ENCODE measurements at regions not wholly inside any gene's neighbourhood (a gene's known extent, or its start where the extent isn't known, plus 50 kb on each side); places are given as distances from the start of the nearest gene placed in this dataset.

DNA sequence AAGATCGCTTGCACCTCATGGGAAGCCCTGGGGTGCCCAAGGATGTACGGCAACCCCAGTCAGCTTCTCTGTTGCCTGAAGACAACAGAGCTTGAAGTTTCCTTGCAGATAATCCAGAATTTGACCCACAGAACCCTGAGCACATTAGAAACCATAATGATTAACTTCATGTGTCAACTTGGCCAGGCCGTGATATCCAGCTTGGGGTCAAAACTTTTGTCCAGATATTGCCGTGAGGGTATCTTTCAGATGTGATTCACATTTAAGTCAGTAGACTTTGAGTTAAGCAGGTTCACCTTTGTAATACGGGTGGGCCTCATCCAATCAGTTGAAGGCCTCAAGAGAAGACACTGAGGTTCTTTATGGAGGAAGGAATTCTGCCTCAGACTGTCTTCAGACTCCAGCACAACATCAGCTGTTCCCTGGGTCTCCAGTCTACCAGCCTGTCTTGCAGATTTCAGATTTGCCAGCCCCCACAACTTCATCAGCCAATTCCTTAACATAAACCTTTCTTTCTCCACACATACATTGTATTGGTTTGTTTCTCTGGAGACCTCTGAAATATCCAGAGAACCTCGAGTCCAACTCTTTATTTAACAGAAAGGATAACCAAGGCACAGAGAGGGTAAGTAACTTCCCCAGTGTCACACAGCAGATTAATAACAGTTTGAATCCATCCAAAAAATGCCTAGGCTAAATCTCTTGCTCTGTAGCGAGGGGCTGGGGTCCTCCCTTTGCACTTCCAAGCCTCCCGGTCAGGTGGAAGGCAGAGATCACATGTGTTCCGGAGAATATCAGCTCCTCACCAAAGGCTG is 171.1 kb downstream of the SALL1 start:
- peaks cover 10% of the 10 kb centered on the region for H3K27me3 ChIP-seq (replicated peaks; ENCODE audit: control insufficient read depth, insufficient read depth, low read length)
- no peak overlapping the region for H3K9ac ChIP-seq (ENCODE audit: low read length)
- no peak overlapping the region for H3K4me3 ChIP-seq (ENCODE audit: low read length)
- H3K4me1 ChIP-seq (ENCODE audit: control insufficient read depth, insufficient read depth, low read length): no peaks in the 10 kb centered on the region
- DNase-seq (ENCODE audit: low read depth): no peak
- H3K36me3 ChIP-seq (ENCODE audit: control insufficient read depth, insufficient read depth, low read length, severe bottlenecking): no peaks in the 10 kb centered on the region
- H3K9me3 ChIP-seq (ENCODE audit: control insufficient read depth, low read length): peaks cover 7% of the 10 kb centered on the region

DNA sequence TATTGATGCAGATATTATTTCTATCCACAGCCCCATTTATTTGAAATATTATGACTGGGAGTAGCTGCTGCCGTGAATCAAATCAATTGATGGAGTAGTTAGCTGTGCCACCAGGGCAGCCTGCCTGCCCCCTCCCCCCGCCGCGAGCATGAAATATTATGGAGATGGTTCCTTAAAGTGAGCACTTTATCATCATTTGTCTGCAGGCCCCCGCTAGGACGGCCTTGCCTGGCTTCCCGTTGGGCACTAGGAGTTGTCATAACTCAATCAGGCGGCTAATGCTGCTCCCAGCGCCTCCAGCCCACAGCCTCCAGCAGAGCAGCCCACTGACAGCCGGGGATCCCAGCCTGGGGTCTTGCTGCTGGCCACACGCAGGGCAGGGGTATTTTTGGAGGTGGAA is 173.9 kb downstream of the SALL1 start:
- H3K9ac ChIP-seq (ENCODE audit: low read length): no peak overlapping the region

DNA sequence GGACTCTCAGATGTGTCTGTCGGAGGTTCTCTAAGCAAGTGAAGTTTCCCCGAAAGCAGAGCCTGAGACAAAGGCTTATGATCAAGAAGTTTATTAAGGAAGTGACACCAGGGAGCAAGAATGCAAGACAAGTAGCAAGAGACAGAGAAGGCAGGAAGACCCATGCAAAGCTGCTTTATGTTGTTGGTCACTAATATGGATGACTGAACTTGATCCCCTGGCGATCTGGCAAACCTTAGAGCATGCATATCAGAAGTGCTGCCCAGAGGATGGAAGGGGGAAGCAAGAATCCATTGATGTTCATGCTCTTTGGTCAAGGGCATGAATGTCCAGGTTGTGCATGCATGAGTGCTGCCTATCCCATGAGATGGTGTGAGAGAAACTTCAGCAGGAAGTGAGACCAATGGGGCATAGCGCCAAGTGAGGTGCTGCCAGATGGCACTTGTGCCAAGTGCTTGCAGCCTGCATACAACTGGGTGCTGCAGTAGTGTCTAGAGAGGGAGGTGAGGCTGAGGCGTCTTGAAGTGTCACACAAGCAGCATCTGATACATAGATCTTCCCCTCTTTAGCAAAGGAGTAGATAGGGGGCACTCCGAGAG is 176.5 kb downstream of the SALL1 start:
- H3K4me3 ChIP-seq (ENCODE audit: low read length): no peak overlapping the region
- H3K36me3 ChIP-seq (ENCODE audit: control insufficient read depth, insufficient read depth, low read length, severe bottlenecking): no peaks in the 10 kb centered on the region
- peaks cover 5% of the 10 kb centered on the region for H3K9me3 ChIP-seq (ENCODE audit: control insufficient read depth, low read length)
- no peak for DNase-seq (ENCODE audit: low read depth)
- H3K27me3 ChIP-seq (replicated peaks; ENCODE audit: control insufficient read depth, insufficient read depth, low read length): peaks cover 24% of the 10 kb centered on the region
- no peaks in the 10 kb centered on the region for H3K4me1 ChIP-seq (ENCODE audit: control insufficient read depth, insufficient read depth, low read length)
- no peak overlapping the region for H3K9ac ChIP-seq (ENCODE audit: low read length)

More for the DNA sequence above, 173.9 kb downstream of the SALL1 start:
- no peaks in the 10 kb centered on the region for H3K36me3 ChIP-seq (ENCODE audit: control insufficient read depth, insufficient read depth, low read length, severe bottlenecking)
- H3K9me3 ChIP-seq (ENCODE audit: control insufficient read depth, low read length): no peaks in the 10 kb centered on the region
- peaks cover 13% of the 10 kb centered on the region for H3K27me3 ChIP-seq (replicated peaks; ENCODE audit: control insufficient read depth, insufficient read depth, low read length)
- H3K4me1 ChIP-seq (ENCODE audit: control insufficient read depth, insufficient read depth, low read length): no peaks in the 10 kb centered on the region
- no peak overlapping the region for H3K4me3 ChIP-seq (ENCODE audit: low read length)
- DNase-seq (ENCODE audit: low read depth): no peak

DNA sequence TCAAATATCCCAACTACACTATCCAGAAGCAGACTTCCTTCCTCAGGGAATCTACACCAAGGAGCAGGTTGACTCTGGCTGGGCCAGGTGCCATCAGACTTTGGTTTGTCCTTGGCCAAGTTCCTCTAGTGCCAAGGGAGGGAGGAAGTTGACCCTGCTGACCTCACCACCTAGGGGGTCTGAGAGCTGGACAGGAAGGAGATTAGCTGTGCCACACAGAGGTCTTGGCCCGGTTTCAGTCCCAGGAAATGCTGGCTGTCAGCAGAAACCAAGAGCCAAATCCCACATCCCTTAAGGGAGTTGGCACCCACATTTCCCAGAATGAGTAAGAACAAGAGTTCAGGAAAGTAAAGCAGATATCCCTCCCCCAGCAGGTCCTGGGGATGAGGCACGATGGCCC is 178.2 kb downstream of the SALL1 start:
- H3K9ac ChIP-seq (ENCODE audit: low read length): no peak overlapping the region
- H3K4me3 ChIP-seq (ENCODE audit: low read length): no peak overlapping the region
- no peaks in the 10 kb centered on the region for H3K36me3 ChIP-seq (ENCODE audit: control insufficient read depth, insufficient read depth, low read length, severe bottlenecking)
- DNase-seq (ENCODE audit: low read depth): no peak
- H3K9me3 ChIP-seq (ENCODE audit: control insufficient read depth, low read length): peaks cover 5% of the 10 kb centered on the region
- peaks cover 20% of the 10 kb centered on the region for H3K27me3 ChIP-seq (replicated peaks; ENCODE audit: control insufficient read depth, insufficient read depth, low read length)
- H3K4me1 ChIP-seq (ENCODE audit: control insufficient read depth, insufficient read depth, low read length): no peaks in the 10 kb centered on the region

DNA sequence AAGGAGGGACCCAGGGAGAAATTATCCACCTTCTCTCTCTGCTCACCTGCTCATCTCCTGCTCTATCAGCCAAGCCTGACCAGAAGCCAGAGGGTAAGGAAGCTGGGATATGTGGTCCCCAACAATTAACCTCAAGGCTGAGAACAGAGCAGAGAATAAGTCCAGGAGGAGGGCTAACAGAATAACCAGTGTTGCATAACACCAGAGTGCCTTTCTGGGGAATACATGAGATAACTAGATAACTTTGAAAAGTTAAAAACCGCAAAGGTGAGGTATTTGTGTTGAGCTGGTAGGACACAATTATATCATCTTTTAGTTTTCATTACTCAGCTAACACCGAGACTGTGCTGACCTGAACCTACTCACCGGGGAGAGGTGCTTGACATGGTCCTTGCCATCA is 180.8 kb downstream of the SALL1 start:
- Histone ChIP-seq H3K4me1 (ENCODE audit: control insufficient read depth, insufficient read depth, low read length) (no peaks in the 10 kb centered on the region), H3K4me3 (ENCODE audit: low read length) (no peak overlapping the region), H3K27me3 (replicated peaks; ENCODE audit: control insufficient read depth, insufficient read depth, low read length) (peaks cover 27% of the 10 kb centered on the region), H3K9ac (ENCODE audit: low read length) (no peak overlapping the region), H3K9me3 (ENCODE audit: control insufficient read depth, low read length) (peaks cover 5% of the 10 kb centered on the region), H3K36me3 (ENCODE audit: control insufficient read depth, insufficient read depth, low read length, severe bottlenecking) (no peaks in the 10 kb centered on the region)
- no peak for DNase-seq (ENCODE audit: low read depth)

DNA sequence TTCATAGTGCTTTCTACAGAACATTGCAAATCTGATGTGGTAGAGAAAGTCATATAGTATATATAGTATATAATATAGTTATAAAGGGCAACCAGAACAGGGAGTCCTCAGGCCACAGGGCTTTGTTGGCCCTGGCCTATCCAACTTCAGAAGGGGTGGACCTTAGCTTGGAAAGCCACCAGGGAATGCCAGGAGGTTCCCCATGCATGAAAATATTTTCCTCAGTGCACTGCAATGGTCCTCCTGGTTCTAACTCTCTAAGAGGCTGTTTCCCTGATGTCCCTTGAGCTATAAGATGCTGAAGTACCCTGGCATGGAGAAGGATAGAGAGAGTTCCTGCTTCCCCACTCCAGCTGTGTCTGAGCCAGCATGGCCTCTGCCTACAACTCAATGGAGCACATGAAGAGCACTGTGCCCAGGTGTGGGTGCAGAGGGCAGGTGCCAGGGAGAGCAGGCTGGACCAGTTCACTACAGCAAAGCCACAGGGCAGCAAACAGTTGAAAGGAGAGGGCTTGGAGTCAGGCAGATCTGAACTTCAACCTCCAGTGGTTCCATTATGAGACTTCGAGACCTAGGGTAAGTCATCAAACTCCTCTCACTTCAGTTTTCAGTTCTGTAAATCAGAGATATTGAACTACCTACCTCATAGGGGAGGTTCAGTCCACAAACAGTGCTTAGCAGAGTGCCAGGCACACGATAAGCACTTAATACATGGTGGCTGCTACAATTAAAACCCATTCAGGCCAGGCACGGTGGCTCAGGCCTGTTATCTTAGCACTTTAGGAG is 183.1 kb downstream of the SALL1 start:
- H3K27me3 ChIP-seq (replicated peaks; ENCODE audit: control insufficient read depth, insufficient read depth, low read length): peaks cover 21% of the 10 kb centered on the region
- H3K4me3 ChIP-seq (ENCODE audit: low read length): no peak overlapping the region
- no peaks in the 10 kb centered on the region for H3K36me3 ChIP-seq (ENCODE audit: control insufficient read depth, insufficient read depth, low read length, severe bottlenecking)
- H3K9me3 ChIP-seq (ENCODE audit: control insufficient read depth, low read length): peaks cover 5% of the 10 kb centered on the region
- H3K4me1 ChIP-seq (ENCODE audit: control insufficient read depth, insufficient read depth, low read length): peaks cover 2% of the 10 kb centered on the region
- no peak for DNase-seq (ENCODE audit: low read depth)
- H3K9ac ChIP-seq (ENCODE audit: low read length): no peak overlapping the region

DNA sequence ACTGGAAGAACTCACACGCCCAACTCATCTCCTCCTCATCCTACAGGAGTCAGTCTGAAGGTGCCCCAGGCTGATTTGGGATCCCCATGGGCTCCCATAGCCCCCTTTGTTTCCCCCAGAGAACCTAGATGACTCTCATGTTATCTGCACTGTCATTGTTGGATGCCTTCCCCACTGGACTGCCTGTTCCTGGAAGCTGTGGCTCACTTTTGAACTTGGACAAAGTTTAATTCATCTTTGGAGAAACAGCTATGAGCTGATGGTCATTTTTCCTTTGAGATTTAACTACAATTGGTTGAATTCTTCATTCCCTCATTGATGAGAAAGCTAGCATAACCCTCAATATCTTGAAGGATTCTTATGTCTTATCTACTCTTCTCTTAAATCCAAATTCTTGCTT is 186.6 kb downstream of the SALL1 start:
- no peak overlapping the region for H3K4me3 ChIP-seq (ENCODE audit: low read length)
- peaks cover 2% of the 10 kb centered on the region for H3K4me1 ChIP-seq (ENCODE audit: control insufficient read depth, insufficient read depth, low read length)
- no peaks in the 10 kb centered on the region for H3K36me3 ChIP-seq (ENCODE audit: control insufficient read depth, insufficient read depth, low read length, severe bottlenecking)
- no peak overlapping the region for H3K9ac ChIP-seq (ENCODE audit: low read length)
- peaks cover 16% of the 10 kb centered on the region for H3K27me3 ChIP-seq (replicated peaks; ENCODE audit: control insufficient read depth, insufficient read depth, low read length)
- H3K9me3 ChIP-seq (ENCODE audit: control insufficient read depth, low read length): no peaks in the 10 kb centered on the region
- DNase-seq (ENCODE audit: low read depth): no peak

DNA sequence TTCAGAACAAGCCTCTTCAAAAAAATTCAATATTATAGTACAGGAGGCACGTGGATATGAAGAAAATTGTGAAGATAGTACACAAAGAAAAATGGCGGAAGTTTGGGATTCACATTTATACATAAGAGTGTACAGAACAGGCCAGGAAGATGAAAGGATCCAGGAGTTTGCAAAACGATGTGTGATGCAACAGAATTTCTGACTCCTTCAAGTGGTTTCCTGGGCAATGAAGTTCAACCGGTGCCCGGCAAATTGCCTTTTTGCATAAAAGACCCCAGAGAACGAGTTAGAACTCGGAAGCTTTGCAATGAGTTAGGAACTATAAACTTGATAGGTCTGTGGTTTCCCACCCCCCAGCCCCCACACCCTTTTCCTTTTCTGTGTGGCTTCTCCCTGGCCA is 189.1 kb downstream of the SALL1 start:
- no peak overlapping the region for H3K4me3 ChIP-seq (ENCODE audit: low read length)
- H3K9ac ChIP-seq (ENCODE audit: low read length): no peak overlapping the region
- H3K9me3 ChIP-seq (ENCODE audit: control insufficient read depth, low read length): no peaks in the 10 kb centered on the region
- peaks cover 2% of the 10 kb centered on the region for H3K4me1 ChIP-seq (ENCODE audit: control insufficient read depth, insufficient read depth, low read length)
- peaks cover 13% of the 10 kb centered on the region for H3K27me3 ChIP-seq (replicated peaks; ENCODE audit: control insufficient read depth, insufficient read depth, low read length)
- no peak for DNase-seq (ENCODE audit: low read depth)
- H3K36me3 ChIP-seq (ENCODE audit: control insufficient read depth, insufficient read depth, low read length, severe bottlenecking): no peaks in the 10 kb centered on the region

DNA sequence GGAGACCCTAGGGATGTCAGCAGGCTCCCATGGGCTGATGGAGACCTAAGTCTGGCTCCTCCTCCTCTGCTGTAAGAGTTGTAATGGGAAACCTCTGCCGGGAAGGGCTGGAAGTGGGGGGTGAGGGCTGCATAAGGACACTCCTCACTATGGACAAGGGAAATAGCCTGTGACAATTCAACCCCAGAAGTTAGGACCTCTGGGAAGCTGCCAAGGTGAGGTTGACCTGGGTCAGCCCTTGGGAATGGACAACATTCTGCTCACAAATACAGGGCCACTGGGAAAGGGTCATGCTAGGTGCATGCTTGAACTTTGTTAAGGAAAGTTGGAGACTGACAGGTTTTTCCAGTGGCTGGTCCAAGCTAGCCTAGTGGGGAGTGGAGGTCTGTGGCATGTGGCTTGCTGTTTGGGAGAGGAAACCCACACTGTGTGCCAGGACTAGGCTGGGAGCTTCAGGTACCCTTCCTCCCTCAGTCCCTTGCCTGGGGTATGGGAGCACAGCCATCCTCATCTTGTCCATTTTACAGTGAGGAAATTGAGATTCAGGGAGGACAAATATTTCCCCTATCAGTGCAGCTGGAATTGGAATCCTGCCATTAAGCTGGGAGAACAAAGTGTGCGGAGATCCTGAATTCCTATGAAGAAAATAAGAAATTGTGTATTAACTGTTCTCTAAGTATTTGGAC is 190.4 kb downstream of the SALL1 start:
- H3K4me3 ChIP-seq (ENCODE audit: low read length): no peak overlapping the region
- no peaks in the 10 kb centered on the region for H3K36me3 ChIP-seq (ENCODE audit: control insufficient read depth, insufficient read depth, low read length, severe bottlenecking)
- H3K9ac ChIP-seq (ENCODE audit: low read length): no peak overlapping the region
- peaks cover 14% of the 10 kb centered on the region for H3K27me3 ChIP-seq (replicated peaks; ENCODE audit: control insufficient read depth, insufficient read depth, low read length)
- no peak for DNase-seq (ENCODE audit: low read depth)
- no peaks in the 10 kb centered on the region for H3K9me3 ChIP-seq (ENCODE audit: control insufficient read depth, low read length)
- H3K4me1 ChIP-seq (ENCODE audit: control insufficient read depth, insufficient read depth, low read length): peaks cover 2% of the 10 kb centered on the region

DNA sequence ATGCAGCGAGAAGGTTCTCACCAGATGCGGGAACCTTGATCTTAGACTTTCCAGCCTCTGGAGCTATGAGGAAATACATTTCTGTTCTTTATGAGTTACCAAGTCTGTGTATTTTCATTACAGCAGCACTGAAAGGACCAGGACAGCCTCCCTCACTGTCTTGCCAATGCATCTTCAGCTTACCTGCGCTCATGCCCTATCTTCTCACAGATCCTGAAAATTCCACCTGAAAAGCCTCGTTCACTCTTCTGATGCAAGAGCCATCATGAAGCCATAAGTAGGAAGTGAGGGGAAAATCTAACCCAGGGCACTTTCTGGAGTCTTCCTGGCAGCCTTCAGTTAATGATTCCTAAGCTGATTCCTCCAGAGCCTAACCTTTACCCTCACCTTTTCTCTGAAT is 194.0 kb downstream of the SALL1 start:
- H3K4me3 ChIP-seq (ENCODE audit: low read length): no peak overlapping the region
- H3K9me3 ChIP-seq (ENCODE audit: control insufficient read depth, low read length): no peaks in the 10 kb centered on the region
- no peaks in the 10 kb centered on the region for H3K36me3 ChIP-seq (ENCODE audit: control insufficient read depth, insufficient read depth, low read length, severe bottlenecking)
- no peak overlapping the region for H3K9ac ChIP-seq (ENCODE audit: low read length)
- no peaks in the 10 kb centered on the region for H3K4me1 ChIP-seq (ENCODE audit: control insufficient read depth, insufficient read depth, low read length)
- DNase-seq (ENCODE audit: low read depth): no peak
- peaks cover 31% of the 10 kb centered on the region for H3K27me3 ChIP-seq (replicated peaks; ENCODE audit: control insufficient read depth, insufficient read depth, low read length)

DNA sequence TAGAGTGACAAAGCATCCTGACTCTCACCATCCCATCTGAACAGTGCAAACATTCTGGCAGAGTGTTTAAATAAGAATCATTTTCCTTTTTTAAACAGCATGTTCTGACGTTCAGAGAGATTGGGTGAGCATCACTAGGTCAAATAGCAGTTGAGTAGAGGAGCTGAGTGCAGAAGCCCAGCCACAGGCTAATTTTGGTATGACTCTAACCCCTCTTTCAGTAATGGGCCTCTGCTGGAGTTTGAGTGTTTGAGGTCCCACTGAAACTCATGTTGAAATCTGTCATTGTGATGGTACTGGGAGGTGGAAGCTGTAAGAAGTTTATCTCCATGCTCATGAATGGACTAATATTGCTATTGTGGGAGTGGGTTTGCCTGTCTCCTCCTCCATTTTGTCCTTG is 194.4 kb downstream of the SALL1 start:
- no peaks in the 10 kb centered on the region for H3K9me3 ChIP-seq (ENCODE audit: control insufficient read depth, low read length)
- no peaks in the 10 kb centered on the region for H3K4me1 ChIP-seq (ENCODE audit: control insufficient read depth, insufficient read depth, low read length)
- H3K4me3 ChIP-seq (ENCODE audit: low read length): no peak overlapping the region
- DNase-seq (ENCODE audit: low read depth): no peak
- H3K36me3 ChIP-seq (ENCODE audit: control insufficient read depth, insufficient read depth, low read length, severe bottlenecking): no peaks in the 10 kb centered on the region
- H3K9ac ChIP-seq (ENCODE audit: low read length): no peak overlapping the region
- peaks cover 31% of the 10 kb centered on the region for H3K27me3 ChIP-seq (replicated peaks; ENCODE audit: control insufficient read depth, insufficient read depth, low read length)
